GM21423 (cell line): ENCODE measurements at regions not wholly inside any gene's neighbourhood (a gene's known extent, or its start where the extent isn't known, plus 50 kb on each side); places are given as distances from the start of the nearest gene placed in this dataset.

Source experiments
- ATAC-seq: cut with Tn5 transposase; IDR thresholded peaks from one replicate; pipeline ENCODE4 v1.9.1; 2021; ENCODE audit warnings: mild to moderate bottlenecking, moderate library complexity; ENCODE audit not compliant: unreplicated experiment

DNA sequence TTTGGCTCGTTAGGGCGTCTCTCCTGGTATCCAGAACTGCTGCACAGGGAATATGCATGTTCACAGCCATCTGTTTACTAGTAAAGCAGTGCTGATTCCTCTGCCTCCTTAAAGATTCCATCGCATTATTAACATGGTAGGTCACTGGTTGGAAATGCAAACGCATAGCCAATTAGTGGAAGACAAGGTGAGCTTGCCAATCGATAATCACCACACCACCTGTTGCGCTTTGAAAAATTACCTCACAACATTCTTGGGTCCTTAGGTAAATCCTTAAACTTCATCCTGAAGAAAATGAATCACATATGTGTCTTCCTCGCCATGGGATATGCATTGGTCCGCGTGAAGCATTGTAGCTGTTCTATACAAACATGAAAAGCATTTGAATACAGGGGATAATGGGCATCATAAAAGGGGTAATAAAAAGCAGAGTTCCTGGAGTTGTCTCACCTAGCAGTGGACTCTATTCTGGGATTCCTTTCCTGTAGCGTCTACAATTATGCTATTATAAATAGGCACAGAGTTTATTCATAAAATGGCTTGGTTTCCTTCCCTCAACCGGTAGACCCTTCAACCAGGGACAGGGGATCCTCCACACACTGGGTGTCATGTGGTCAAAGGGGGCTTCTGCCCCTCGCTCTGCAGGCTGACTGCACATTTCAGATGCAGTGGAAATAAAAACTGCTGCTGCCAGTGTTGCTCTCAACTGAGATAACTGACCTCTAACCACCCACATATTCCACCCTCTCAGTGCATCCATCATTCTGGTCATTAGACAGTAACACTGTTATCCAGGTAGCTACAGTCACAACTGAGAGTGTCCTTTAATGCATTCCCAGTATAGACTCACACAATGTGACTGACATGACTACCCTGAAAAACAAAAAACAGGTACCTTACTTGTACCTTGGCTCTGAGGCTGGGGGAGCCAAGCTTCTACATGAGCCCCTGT, 389.2 kb upstream of the NFE2L3 start:
- no peak for ATAC-seq

DNA sequence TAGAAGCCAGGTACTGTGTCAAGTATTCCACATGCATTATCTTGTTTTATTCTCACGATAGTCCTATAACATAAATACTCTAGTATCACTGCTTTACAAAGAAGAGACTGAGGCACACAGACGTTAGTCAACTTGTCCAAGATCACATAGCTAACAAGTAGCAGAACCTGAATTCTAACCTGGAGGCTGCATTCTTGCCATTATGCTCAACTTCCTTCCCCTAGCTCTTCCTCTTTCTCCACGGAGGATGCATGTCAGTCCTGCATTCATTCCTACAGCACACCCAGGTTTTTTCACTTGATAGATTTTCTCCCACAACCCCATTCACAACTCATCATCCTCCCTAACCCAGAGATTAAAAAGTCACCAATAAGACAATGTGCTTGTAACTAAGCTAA, 388.5 kb upstream of the NFE2L3 start:
- ATAC-seq, result no peak

DNA sequence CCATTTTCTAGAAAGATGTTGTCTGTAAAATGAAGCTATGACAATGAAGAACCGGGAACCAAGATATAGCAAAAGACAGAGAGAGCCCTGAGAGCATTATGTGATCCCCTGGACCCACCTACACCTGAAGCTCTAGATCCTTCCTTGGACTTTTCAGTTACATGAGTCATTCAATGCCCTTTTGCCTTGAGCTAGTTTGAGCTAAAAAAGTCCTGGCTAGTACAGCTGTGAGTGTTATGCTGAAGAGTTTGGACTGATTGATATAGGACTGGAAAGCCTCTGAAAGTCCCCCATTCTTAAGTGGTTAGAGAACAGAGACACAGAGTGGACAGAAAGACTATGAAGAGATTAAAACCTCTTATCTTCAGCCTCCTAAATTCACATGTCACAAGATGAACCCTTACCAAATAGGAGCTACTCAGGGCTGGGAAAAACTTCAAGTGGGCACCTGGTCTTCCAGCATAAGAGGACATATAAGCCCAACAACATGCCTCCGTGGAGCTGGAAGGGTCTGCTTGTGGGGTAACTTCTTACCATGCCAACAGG, 386.8 kb upstream of the NFE2L3 start:
- no peak for ATAC-seq

DNA sequence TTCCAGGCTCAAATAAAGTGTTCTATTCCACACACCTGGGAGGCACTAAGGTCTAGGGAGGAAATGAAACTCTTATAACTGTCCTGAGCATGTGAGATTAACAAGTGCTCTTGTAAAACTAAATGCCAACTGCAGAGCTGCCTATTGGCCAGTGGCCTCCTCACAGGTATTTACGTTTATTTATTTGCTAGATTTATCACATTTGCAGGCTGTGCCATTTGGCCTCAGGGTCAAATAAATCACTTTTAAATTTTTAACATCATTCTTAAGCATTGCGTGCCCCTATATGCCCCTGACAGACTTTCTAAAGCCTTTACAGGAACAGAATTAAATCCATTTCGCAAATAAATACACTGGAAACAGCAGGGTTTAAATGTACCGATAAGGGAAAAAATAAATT, 381.8 kb upstream of the NFE2L3 start:
- ATAC-seq, result no peak

DNA sequence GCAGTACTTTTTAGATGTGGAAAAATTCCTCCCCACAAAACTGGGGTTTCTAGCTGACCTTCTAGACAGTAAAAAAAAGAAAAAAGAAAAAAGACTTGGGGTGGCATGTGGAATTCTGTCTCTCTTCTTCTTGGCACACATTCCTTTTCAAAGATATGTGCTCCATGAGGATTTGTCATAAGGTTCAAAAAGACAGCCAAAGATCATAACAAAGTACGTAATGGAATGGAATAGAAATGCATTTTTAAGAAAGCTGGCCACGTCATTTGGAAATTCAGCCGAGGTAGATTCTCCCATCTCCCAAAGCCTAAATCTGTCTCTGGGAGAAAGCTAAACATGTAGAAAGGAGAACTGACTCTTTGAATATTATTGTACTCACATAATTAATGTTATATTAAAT, 381.3 kb upstream of the NFE2L3 start:
- ATAC-seq, result no peak

DNA sequence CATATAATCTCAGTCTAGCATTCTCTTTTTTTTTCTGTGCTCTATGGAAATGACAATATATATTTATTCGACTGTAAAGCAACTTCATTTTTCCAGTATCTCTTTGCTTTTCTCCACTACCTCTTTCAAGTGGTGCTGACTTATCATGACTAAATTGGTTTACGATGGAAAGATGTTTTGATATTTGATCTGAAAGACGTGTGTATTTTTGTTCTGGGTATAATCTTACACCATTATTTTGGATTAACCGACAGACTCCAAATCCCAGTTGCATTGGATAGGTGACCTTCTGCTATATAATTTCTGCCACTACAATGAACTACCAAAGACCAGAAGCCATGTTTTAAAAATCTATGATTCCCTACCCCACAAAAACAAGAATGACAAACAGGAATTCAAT, 380.5 kb upstream of the NFE2L3 start:
- no peak for ATAC-seq

DNA sequence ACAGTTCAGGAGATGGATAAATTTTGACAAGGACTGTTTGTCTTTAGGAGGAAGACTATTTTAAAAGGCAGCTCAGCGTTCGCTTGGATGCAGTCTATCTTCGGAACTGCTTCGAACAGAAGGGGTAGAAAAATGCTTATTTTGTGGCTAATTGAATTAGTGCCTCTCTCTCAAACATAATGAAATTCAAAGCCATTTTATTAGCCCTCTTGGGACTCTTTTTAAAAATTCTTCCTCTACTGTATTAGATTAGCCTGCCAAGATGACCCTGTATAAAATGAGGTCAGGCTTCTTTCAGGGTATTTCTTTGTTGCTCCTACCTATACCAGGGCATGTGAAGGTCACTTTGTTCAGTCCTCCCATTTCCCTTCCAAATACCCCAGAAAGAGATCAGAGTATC, 379.2 kb upstream of the NFE2L3 start:
- ATAC-seq, result no peak

DNA sequence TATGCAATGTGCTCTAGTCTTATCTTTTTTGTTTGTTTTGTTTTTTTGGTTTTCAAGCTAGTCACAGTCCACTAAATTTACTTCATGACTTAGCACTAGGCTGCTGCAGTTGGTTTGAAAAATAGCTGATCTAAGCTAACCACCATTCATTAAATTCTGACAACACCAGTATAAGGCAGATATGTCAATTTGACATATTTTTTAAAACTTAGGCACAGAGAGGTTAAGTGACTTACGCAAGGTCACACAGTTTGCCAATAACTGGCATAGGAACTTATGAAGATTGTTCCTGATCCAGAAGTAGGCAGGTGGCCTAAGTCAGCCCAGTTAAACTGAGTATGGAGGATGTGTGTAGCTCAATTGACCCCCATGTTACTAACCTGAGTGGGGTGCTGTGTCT, 377.3 kb upstream of the NFE2L3 start:
- ATAC-seq, result no peak

DNA sequence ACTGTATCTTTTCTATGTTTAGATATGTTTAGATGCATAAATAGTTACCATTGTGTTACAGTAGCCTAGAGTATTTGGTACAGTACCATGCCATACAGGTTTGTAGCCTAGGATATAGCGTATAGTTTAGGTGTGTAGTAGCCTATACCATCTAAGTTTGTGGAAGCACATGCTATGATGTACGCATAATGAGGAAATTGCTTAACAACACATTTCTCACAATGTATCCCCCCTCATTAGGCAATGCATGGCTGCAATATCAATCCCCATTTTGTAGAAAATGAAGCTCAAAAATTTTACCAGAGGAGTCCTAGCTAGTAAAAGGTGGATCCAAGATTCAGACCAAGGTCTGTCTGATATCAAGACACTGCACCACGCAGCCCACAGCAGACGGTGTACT, 376.4 kb upstream of the NFE2L3 start:
- no peak for ATAC-seq

DNA sequence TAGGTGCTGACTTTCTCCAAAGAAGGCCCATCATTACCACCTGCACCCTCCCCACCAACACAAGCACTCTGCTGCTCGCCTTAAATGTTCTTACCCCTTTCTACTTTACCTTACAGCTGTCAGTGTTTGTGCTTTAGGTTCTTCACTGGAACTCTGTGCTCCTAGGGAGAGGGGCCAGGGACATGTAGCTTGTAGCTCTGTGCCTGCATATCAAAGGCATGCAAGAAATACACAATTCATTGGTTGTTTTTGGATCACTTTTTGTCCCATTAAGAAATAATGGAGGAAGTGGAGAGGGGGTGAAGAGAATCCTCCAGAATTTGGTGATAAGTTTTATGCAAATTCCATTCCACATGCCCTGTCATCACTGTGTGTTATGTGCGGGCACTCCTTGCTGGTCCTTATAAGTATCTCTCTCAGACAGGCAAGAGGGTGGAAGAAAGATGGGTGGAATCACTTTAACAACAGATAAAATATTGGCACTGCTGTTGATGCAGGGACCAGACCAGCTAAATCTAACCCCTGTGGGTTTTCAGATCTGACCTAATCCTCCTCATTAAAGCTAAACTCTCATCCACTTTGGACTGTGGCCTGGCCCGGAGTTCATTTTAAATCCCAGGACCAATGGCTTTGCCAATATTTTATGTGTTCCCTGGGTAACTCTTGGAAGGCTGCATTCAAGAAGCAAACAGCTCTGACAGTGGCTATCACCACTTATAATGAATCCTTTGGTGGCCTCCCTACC, 375.8 kb upstream of the NFE2L3 start:
- no peak for ATAC-seq

DNA sequence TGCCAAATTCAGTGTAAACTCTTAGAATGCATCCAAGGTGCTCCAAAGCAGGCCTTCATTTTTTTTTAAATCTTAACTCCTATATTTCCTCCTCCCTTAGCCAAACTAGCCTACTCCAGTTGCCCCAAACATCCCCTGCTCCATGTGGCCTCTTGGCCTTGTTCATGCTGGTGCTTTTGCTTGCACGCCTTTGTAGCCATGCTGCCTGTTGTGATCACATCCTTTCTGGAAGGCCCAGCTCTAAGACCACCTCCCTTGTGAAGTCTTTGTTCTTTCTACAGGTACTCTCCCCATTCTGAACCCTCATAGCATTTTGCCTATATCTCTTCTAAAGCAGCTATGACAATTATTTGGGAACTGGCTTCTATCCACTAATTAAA, 375.3 kb upstream of the NFE2L3 start:
- no peak for ATAC-seq

DNA sequence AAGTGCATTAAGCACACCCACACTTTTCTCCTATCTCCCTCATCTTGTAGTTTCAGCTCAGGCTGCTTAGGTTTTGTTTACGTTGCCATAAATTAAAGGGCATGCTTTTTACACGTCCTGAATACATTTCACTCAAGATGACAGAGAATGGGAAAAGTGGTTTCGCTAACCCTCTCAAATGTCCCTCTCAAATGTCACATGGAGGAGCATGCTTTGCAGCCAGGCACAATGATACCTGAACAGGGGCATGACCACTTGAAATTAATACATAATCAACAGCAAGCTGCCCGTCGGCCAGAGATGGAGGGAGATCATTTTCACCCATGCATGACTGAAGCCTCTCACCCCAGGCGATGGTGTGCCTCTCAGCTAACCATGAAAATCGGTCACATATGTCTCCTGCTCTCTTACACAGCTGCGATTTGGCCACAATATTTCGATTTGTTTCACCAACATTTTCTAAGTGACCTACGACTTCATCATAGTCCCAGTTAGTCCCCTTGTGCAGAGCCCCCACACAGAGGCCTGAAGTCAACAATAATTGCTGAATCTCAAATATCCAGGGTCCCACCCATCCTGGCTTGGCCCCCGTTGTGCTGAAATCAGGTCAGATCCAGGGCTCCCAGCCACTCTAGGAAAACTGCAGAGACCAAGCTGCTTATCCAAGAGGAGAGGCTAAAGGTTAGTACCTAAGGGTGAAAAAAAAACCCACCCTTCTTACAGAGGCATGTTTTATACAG, 373.9 kb upstream of the NFE2L3 start:
- no peak for ATAC-seq

DNA sequence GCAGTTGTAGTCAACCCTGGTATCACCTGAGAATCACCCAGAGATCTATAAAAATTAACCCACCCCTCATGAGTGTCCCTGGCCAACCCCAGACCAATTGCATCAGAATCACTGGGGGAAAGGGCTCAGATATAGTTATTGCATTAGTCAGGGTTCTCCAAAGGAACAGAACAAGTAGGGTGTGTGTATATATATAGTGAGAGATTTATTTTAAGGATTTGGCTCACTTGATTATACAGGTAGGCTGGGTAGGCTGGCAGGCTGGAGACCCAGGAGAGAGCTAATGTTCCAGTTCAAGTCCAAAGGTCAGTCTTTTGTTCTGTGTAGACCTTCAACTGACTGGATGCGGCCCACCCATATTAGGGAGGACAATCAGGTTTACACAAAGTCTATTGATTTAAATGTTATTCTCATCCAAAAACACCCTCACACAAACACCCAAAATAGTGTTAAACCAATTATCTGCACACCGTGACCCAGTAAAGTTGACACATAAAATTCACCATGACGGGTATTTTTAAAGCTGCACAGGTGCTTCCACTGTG, 372.9 kb upstream of the NFE2L3 start:
- no peak for ATAC-seq

DNA sequence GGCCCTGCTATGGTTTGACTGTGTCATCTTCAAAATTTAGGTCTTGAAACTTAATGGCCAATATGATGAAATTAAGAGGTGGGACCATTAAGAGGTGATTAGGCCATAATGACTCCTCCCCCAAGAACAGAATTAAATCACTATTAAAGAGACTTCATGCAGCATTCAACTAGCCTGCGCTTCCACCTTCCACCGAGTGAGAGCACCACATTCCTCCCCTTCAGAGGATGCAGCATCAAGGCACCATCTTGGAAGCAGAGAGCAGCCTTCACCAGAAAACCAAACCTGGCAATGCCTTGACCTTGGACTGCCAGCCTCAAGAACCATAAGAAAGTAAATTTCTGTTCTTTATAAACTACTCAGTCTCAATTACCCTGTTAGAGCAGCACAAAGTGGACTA, 371.1 kb upstream of the NFE2L3 start:
- ATAC-seq, result no peak

DNA sequence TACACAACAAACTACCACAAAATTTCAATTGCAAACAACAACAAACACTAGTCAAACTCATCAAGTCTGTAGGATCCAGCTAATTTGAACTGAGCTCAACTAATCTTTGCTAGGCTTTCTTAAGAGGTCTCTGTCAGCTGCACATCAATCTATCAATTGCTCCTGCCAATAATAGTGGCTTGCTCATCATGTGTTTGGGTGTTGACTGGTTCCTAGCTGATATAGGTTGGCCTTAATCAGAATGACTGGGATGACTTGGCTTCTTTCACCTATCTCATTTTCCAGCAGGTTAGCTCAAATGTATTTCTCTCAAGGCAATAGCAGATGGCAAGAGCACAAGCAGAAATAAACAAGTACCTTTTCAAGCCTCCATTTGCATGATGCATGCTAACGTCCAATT, 370.3 kb upstream of the NFE2L3 start:
- no peak for ATAC-seq

DNA sequence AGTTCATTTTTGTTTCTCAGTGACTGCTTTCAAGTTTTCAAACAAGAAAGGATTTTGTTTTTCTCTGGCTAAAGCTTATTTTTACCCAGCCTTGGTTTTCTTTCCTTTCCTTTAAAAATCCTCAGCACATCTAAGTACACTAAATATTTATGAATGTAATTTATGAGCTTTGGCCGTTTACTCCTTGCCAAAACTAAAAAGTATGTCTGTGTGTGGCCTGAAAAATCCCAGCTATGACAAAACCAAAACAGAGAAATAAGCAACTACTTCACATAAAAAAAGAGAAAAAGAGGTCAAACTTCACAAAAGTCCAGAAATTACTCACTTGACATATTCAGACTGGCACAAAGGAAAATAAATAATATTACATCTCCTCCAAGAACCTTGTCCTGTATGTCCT, 365.1 kb upstream of the NFE2L3 start:
- ATAC-seq, result no peak

DNA sequence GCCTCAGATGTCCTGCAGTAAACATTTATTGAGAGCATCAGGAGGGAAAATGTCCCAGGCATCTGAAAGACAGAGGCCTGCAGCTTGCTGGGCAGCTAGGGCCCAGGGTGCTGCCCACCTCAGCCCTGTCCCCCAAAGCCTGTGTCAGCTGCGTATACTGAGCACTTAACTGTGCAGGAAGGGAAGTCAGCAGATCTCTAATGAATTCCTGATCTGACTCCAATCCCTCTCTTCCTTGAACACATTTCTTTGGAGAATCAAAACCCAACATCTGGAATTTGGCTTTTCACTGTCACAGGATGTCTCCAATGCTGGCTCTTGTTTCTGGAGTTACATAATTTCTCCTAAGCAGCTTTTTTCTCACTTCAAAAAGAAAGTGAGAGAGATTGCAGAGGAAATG, 364.7 kb upstream of the NFE2L3 start:
- no peak for ATAC-seq

DNA sequence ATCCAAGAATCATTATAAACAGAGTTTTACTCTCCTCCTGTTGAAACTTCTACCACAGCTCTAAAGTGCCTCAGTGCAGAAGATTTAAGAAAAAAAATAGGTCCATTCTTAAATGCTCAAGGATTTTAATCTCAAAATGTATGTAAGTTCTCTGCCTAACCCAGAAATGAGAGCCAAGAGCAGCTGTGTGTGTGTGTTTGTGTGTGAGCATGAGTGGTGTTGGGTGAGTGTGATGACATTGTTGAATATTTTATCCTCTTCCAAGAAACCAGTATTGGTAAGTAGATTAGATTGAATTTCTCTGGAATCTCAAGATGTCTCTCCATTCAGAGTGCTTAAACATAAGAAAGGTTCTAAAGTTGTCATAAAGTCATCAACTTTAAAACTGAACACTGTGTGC, 363.6 kb upstream of the NFE2L3 start:
- no peak for ATAC-seq

DNA sequence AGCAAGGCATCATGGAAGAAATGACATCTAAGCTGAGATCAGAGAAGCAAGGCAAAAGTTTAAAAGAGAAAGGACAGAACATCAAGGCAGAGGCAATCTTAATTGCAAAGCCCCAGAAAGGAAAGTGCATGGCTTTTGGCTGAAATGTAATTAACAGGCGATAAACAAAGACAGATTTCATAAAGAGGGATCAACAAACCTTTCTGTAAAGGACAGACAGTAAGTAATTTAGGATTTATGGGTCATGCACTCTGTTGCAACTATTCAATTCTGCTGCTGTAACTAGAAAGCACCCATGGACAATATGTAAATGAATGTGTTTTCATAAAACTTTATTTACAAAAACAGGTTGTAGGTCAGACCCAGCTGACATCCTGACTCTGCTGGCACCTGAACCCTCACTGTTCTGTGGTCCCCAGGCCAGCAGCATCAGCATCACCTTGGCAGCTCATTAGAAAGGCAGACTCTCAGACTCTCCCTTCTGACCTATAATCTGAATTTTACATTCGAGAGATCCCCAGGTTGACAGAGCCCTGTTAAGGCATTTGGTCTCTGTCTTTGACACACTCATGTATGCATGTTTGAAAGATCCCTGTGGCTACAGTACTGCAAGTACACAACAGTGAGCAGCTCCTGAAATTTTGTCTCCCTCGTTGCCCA, 362.9 kb upstream of the NFE2L3 start:
- no peak for ATAC-seq
